ENCODE measurements at regions not wholly inside any gene's neighbourhood (a gene's known extent, or its start where the extent isn't known, plus 50 kb on each side); places are given as distances from the start of the nearest gene placed in this dataset.

GRCh38 chr1:239436286-239436685 lies 49.9 kb downstream of the CHRM3 start:
- H4K20me1 ChIP-seq (ENCODE audit: insufficient read depth, poor library complexity, severe bottlenecking) = no peaks in the 10 kb centered on the region
- H3K4me1 ChIP-seq (ENCODE audit: insufficient read depth) = no peaks in the 10 kb centered on the region
- H3K27me3 ChIP-seq = no peaks in the 10 kb centered on the region
- TF ChIP-seq, protein P1, sequence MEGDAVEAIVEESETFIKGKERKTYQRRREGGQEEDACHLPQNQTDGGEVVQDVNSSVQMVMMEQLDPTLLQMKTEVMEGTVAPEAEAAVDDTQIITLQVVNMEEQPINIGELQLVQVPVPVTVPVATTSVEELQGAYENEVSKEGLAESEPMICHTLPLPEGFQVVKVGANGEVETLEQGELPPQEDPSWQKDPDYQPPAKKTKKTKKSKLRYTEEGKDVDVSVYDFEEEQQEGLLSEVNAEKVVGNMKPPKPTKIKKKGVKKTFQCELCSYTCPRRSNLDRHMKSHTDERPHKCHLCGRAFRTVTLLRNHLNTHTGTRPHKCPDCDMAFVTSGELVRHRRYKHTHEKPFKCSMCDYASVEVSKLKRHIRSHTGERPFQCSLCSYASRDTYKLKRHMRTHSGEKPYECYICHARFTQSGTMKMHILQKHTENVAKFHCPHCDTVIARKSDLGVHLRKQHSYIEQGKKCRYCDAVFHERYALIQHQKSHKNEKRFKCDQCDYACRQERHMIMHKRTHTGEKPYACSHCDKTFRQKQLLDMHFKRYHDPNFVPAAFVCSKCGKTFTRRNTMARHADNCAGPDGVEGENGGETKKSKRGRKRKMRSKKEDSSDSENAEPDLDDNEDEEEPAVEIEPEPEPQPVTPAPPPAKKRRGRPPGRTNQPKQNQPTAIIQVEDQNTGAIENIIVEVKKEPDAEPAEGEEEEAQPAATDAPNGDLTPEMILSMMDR (IDR thresholded peaks at IDR 0.05; ENCODE audit: poor library complexity) = no peak
- TF ChIP-seq EZH2phosphoT487 (IDR thresholded peaks at IDR 0.05; ENCODE audit: low read depth, severe bottlenecking, unreplicated experiment) = no peak
- no peak for TF ChIP-seq EZH2 (IDR thresholded peaks at IDR 0.05; ENCODE audit: borderline replicate concordance)
- H2AFZ ChIP-seq = no peak overlapping the region
- no peak for DNase-seq (ENCODE audit: low spot score)
- no peaks in the 10 kb centered on the region for H3K79me2 ChIP-seq
- no peaks in the 10 kb centered on the region for H3K9me2 ChIP-seq (replicated peaks; ENCODE audit: insufficient read depth)
- H3K27ac ChIP-seq = no peak overlapping the region
- H3K36me3 ChIP-seq (replicated peaks; ENCODE audit: insufficient read depth, low read depth) = no peaks in the 10 kb centered on the region
- no peak overlapping the region for H3K4me2 ChIP-seq
- 91% methylated on average over 7 of the region's 7 CpGs for WGBS (ENCODE audit: low lambda C conversion rate, missing lambda C conversion rate)
- no peaks in the 10 kb centered on the region for H3K9me3 ChIP-seq (ENCODE audit: low read depth)
- no peak overlapping the region for H3K4me3 ChIP-seq

DNA sequence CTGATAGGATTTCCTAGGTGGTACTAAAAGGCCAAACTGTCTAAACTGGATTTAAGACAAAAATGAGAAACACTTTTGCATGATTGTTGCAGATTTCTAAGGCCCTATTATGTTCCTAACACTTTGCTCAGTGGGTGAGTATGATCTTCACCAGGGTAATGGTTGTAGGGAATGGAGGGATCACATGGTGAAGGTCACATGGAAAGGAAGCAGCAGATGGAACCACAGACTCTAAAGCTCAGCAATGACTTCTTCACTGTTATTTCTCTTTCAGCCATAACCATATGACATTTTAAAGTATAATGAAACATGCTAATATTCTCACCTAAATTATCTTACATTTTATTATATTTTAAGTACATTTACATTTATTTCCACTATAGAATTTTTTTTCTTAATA lies 51.5 kb downstream of the CHRM3 start:
- H2AFZ ChIP-seq = no peak overlapping the region
- H3K4me1 ChIP-seq (ENCODE audit: insufficient read depth) = no peaks in the 10 kb centered on the region
- DNase-seq (ENCODE audit: low spot score) = no peak
- no peak overlapping the region for H3K27ac ChIP-seq
- H3K27me3 ChIP-seq = no peaks in the 10 kb centered on the region
- no peak overlapping the region for H3K4me2 ChIP-seq
- no peaks in the 10 kb centered on the region for H3K9me3 ChIP-seq (ENCODE audit: low read depth)
- H3K36me3 ChIP-seq (replicated peaks; ENCODE audit: insufficient read depth, low read depth) = no peaks in the 10 kb centered on the region
- no peaks in the 10 kb centered on the region for H3K9me2 ChIP-seq (replicated peaks; ENCODE audit: insufficient read depth)
- no peaks in the 10 kb centered on the region for H3K79me2 ChIP-seq
- TF ChIP-seq EZH2phosphoT487 (IDR thresholded peaks at IDR 0.05; ENCODE audit: low read depth, severe bottlenecking, unreplicated experiment) = no peak
- TF ChIP-seq EZH2 (IDR thresholded peaks at IDR 0.05; ENCODE audit: borderline replicate concordance) = no peak
- TF ChIP-seq, protein P1 (IDR thresholded peaks at IDR 0.05; ENCODE audit: poor library complexity) = no peak
- no peaks in the 10 kb centered on the region for H4K20me1 ChIP-seq (ENCODE audit: insufficient read depth, poor library complexity, severe bottlenecking)
- no peak overlapping the region for H3K4me3 ChIP-seq

- 94% methylated on average over 1 of the region's 1 CpG for WGBS (ENCODE audit: low lambda C conversion rate, missing lambda C conversion rate)
- H3K4me3 ChIP-seq = no peak overlapping the region
- no peaks in the 10 kb centered on the region for H3K36me3 ChIP-seq (replicated peaks; ENCODE audit: insufficient read depth, low read depth)
- no peaks in the 10 kb centered on the region for H3K9me2 ChIP-seq (replicated peaks; ENCODE audit: insufficient read depth)
- no peaks in the 10 kb centered on the region for H4K20me1 ChIP-seq (ENCODE audit: insufficient read depth, poor library complexity, severe bottlenecking)
- H3K4me1 ChIP-seq (ENCODE audit: insufficient read depth) = no peaks in the 10 kb centered on the region
- TF ChIP-seq, protein P1 (IDR thresholded peaks at IDR 0.05; ENCODE audit: poor library complexity) = no peak
- TF ChIP-seq EZH2 (IDR thresholded peaks at IDR 0.05; ENCODE audit: borderline replicate concordance) = no peak
- TF ChIP-seq EZH2phosphoT487 (IDR thresholded peaks at IDR 0.05; ENCODE audit: low read depth, severe bottlenecking, unreplicated experiment) = no peak
- H2AFZ ChIP-seq = no peak overlapping the region
- no peak overlapping the region for H3K4me2 ChIP-seq
- no peaks in the 10 kb centered on the region for H3K9me3 ChIP-seq (ENCODE audit: low read depth)
- H3K27me3 ChIP-seq = no peaks in the 10 kb centered on the region
- no peak for DNase-seq (ENCODE audit: low spot score)
- H3K27ac ChIP-seq = no peak overlapping the region
- H3K79me2 ChIP-seq = no peaks in the 10 kb centered on the region
These were observed 52.5 kb downstream of the CHRM3 start for GRCh38 chr1:239438891-239439290.

DNA sequence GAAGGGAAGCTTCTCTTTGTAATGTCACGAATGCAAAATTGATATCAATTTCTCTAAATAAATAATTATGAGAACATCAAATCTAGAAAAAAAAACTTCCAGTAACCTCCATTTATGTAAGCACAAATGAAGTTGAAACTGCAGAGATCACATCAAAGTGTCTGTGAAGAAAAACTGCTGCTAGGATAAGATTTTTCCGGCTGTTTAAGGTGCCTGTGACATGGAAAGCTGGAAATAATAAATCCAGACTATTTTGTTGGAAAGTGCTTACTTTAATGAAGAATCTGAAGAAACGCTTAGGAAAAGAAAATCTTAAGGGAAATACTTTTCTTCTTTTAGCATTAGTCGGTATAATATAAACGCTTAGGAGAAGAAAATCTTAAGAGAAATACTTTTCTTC lies 57.0 kb downstream of the CHRM3 start:
- DNase-seq (ENCODE audit: low spot score) = no peak
- H3K27me3 ChIP-seq = no peaks in the 10 kb centered on the region
- no peak overlapping the region for H3K4me2 ChIP-seq
- H3K9me2 ChIP-seq (replicated peaks; ENCODE audit: insufficient read depth) = no peaks in the 10 kb centered on the region
- TF ChIP-seq, protein P1 (IDR thresholded peaks at IDR 0.05; ENCODE audit: poor library complexity) = no peak
- TF ChIP-seq EZH2 (IDR thresholded peaks at IDR 0.05; ENCODE audit: borderline replicate concordance) (no peak), EZH2phosphoT487 (IDR thresholded peaks at IDR 0.05; ENCODE audit: low read depth, severe bottlenecking, unreplicated experiment) (no peak)
- H3K36me3 ChIP-seq (replicated peaks; ENCODE audit: insufficient read depth, low read depth) = no peaks in the 10 kb centered on the region
- no peak overlapping the region for H3K27ac ChIP-seq
- no peaks in the 10 kb centered on the region for H3K4me1 ChIP-seq (ENCODE audit: insufficient read depth)
- 67% methylated on average over 5 of the region's 5 CpGs for WGBS (ENCODE audit: low lambda C conversion rate, missing lambda C conversion rate)
- no peaks in the 10 kb centered on the region for H3K79me2 ChIP-seq
- H3K9me3 ChIP-seq (ENCODE audit: low read depth) = no peaks in the 10 kb centered on the region
- no peak overlapping the region for H3K4me3 ChIP-seq
- H2AFZ ChIP-seq = no peak overlapping the region
- no peaks in the 10 kb centered on the region for H4K20me1 ChIP-seq (ENCODE audit: insufficient read depth, poor library complexity, severe bottlenecking)

Measured in hepatocyte (in vitro differentiated cells).